GM13976 (cell line): ENCODE measurements at regions not wholly inside any gene's neighbourhood (a gene's known extent, or its start where the extent isn't known, plus 50 kb on each side); places are given as distances from the start of the nearest gene placed in this dataset.
"Not testable (repeated sequence)": the region's sequence is repeated elsewhere in the genome, so short reads cannot be mapped to it uniquely, and the experiment has no call there.

Experiments used
- DNase-seq: peaks from one replicate; pipeline ENCODE4 v3.0.0; 2012; ENCODE audit warnings: low spot score
- in situ Hi-C: fragments of 300-500 bp; cut with MboI; formaldehyde crosslinking; loops from one replicate; pipeline ENCODE4 v1.12.0; 2022; ENCODE audit warnings: low sequenced_read_pairs, mixed read lengths, inconsistent platforms; ENCODE audit not compliant: unreplicated experiment
- TF ChIP-seq, protein P1 (sequence below): IDR thresholded peaks from 2 replicates; pipeline ENCODE4 v1.5.1; 2012; ENCODE audit warnings: borderline replicate concordance, mild to moderate bottlenecking; ENCODE audit not compliant: insufficient read depth; ENCODE audit errors: extremely low read depth, missing control alignments, control extremely low read depth

DNA sequence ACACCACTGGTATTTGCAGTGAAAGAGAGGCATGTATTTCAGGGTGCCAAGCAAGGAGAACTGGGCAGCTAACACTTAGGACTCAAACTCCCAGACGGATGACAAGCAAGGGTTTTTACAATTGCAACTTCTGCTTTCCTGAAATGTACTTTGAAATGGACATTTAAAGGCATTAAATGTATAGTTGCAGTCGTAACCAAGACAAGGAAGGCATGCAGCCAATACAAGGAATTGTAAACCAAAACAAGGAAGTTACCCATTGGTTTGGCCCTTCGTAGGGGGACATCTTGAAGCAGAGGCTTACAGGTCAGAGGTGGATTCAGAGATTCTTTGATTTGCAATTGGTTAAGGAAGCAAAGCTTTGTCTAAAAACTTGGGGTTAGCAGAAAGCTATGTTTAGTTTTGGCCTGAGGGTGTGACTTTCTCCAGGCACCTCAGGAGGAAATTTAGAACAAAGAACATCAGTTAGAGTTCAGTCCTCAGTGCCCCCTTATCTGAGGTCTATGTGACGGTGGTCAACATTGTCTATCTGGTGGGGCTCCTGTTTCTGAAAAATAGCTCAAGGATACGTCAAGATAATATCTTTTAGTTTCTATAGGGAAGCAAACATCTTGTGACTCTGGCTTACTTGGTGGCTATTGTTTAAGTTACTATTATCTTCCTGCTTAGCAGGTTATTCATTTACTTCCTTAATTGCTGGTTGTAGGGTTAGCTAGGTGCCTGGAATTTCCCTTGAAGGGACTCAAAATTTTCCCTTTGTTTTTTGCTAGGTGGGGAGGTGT is 266.0 kb downstream of the CD83 start:
- DNase-seq = no peak
- TF ChIP-seq, protein P1, sequence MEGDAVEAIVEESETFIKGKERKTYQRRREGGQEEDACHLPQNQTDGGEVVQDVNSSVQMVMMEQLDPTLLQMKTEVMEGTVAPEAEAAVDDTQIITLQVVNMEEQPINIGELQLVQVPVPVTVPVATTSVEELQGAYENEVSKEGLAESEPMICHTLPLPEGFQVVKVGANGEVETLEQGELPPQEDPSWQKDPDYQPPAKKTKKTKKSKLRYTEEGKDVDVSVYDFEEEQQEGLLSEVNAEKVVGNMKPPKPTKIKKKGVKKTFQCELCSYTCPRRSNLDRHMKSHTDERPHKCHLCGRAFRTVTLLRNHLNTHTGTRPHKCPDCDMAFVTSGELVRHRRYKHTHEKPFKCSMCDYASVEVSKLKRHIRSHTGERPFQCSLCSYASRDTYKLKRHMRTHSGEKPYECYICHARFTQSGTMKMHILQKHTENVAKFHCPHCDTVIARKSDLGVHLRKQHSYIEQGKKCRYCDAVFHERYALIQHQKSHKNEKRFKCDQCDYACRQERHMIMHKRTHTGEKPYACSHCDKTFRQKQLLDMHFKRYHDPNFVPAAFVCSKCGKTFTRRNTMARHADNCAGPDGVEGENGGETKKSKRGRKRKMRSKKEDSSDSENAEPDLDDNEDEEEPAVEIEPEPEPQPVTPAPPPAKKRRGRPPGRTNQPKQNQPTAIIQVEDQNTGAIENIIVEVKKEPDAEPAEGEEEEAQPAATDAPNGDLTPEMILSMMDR = no peak
- in situ Hi-C loops = no loop called here

DNA sequence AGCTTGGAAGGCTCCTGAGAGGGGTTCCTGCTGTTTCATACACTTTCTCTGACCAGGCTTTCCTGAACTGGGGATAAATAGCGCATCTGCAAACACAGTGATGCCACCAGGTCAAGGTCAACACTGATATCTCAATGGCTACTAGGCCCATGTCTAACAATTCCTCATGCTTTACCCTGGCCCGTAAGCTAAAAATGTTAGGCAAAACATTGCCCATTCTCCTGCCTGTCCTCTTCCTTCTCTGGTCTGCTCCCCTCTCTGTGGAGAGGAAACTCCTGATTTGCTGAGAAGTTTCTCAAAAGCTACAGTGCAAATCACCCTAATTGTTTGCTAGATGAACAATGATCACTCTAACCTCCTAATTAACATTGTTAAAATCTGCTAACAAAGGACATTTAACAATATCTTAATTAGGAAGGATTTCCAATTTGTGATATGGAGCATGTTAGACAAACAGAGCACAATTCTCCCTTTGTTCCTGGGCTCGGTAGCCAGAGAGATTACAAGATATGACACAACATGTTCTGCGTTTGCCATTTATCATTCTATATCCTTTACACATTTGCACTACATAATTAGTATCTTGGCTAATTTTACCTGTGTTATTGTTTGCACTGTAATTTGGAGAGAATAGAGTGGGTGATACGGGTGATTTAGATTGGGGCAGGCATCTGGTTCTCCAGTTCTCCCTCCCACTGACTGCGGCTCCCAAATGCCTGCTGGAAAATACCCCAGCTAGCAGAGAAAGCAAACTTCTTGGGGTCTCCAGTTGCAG is 266.8 kb downstream of the CD83 start:
- in situ Hi-C loops = no loop called here
- TF ChIP-seq, protein P1 = no peak
- DNase-seq = no peak

DNA sequence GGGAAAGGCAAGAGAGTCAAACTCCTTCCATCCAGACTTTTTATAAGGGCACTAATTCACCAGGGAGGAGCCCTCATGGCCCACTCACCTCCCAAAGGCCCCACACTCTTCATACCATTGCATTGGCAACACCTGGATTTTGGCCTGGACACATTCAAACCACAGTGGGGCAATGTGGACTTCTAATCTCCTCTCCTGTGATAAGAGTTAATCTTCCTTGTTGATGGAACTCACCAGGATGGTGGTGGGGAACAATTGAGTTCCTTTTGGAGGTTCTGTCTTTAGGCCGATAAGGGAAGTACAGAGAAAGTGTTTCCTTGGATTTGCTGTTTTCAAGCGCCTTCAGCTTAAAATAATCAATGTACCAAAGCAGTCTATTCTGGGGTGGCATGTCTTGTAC is 268.7 kb downstream of the CD83 start:
- in situ Hi-C loops = no loop called here
- TF ChIP-seq, protein P1 = no peak
- no peak for DNase-seq

DNA sequence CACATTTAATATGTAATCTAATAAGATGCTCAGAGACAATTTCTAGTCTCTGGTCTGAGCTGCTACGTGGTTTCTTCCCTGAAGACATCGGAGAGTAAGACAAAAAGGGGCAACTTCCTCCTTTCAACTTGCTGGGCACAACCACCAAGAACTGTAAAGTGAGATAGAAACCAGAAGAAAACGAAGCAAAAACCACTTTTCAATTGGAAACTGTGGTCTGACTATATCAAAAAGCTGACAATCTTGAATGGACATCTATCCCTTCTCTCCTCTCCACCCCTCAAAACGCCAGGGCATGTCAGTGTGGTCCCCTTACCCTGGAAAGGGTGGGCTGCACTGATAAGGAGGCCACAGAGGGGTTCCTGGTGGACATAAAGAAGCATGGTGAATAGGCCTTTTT is 269.1 kb downstream of the CD83 start:
- no peak for DNase-seq
- TF ChIP-seq, protein P1 = no peak
- in situ Hi-C loops = no loop called here

DNA sequence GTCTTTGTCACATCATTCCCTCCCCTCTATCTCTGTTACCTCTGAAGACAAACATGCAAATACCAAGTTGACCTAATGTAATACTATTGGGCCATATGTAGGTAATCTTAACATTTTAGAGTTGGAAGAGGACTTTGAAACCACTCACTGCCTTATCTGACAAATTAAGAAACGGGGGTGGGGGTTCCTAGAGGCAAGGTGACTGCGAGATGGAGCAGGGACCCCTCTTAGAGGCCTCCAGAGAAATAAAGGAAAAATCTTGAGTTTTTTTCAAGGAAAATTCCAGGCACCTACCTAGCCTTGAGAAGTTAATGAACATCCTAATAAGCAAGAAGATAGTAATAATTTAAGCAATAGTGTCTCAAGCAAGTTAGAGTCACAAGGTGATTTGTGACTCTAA is 270.8 kb downstream of the CD83 start:
- DNase-seq = no peak
- in situ Hi-C loops = no loop called here
- TF ChIP-seq, protein P1 = no peak

DNA sequence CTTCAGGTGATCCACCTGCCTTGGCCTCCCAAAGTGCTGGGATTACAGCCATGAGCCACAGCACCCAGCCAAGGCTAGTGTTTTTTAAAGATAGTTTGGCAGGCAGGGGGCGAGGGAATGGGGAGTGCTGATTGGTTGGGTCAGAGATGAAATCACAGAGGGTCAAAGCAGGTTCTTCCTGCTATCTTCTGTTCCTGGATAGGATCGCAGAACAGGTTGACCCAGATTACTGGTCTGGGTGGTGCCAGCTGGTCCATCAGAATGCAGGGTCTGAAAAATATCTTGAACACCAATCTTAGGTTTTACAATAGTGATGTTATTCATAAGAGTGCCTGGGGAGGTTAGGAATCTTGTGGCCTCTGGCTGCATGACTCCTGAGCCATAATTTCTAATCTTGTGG is 272.2 kb downstream of the CD83 start:
- in situ Hi-C loops, DNase-seq: not testable (repeated sequence)

DNA sequence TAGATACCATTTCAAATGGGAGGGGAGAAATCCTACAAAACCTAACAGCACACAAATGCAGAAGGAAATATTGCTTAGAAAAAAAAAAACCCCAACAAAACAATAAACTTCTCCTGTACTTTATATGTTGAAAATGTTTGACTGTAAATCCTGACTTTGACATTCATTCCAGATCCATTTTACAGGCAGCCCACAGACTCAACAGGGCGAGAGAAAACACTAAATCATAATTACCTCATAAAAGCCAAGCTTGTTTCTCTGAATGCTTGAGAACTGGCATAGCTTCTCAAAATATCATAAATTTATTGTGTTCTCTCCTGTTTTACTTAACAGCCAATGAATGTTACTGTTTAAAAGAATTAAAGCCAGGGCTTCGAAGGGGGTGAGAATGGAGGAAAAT is 273.2 kb downstream of the CD83 start:
- no peak for DNase-seq
- in situ Hi-C loops = no loop called here
- TF ChIP-seq, protein P1 = no peak
